Upper lobe of left lung (tissue), 6 donors: ENCODE measurements at regions not wholly inside any gene's neighbourhood (a gene's known extent, or its start where the extent isn't known, plus 50 kb on each side); places are given as distances from the start of the nearest gene placed in this dataset.

Experiments used
- ATAC-seq, 2 donors: fragments of 200-7000 bp; cut with Tn5 transposase; one replicate each; pipeline ENCODE4 v1.9.1; 2022; ENCODE audit warnings: mild to moderate bottlenecking in 2 of 2, moderate library complexity in 2 of 2; ENCODE audit not compliant: low FRiP score in 2 of 2
- DNase-seq, 2 donors: peaks; one replicate each; pipeline ENCODE4 v3.0.0-alpha.2; 2019 to 2020
- H3K27ac ChIP-seq, 4 donors: fragments of 200-600 bp; sonication (generic); one replicate each; pipeline ENCODE4 v1.5.1; 2016 to 2019
- H3K27me3 ChIP-seq, 4 donors: fragments of 200-600 bp; sonication (generic); one replicate each; pipeline ENCODE4 v1.5.1; 2017 to 2019
- H3K36me3 ChIP-seq, 4 donors: fragments of 200-600 bp; sonication (generic); one replicate each; pipeline ENCODE4 v1.5.1; 2016 to 2019
- H3K4me1 ChIP-seq, 4 donors: fragments of 200-600 bp; sonication (generic); one replicate each; pipeline ENCODE4 v1.5.1; 2018 to 2019
- H3K4me3 ChIP-seq, 4 donors: fragments of 200-600 bp; sonication (generic); one replicate each; pipeline ENCODE4 v1.5.1; 2017 to 2019; ENCODE audit warnings: mild to moderate bottlenecking in 2 of 4, moderate library complexity in 1 of 4
- H3K9me3 ChIP-seq, 4 donors: fragments of 200-600 bp; sonication (generic); one replicate each; pipeline ENCODE4 v1.5.1; 2018 to 2019
- CTCF ChIP-seq, 6 experiments: fragments of 450-650 bp in 4 of 6; fragments of 200-600 bp in 2 of 6; sonication (generic) in 2 of 6; IDR thresholded peaks; one replicate each; pipeline ENCODE4 v1.5.1; 2016 to 2019; ENCODE audit warnings: antibody characterized with exemption in 6 of 6
- EP300 ChIP-seq, 4 donors: sonication (generic); formaldehyde crosslinking; IDR thresholded peaks; one replicate each; pipeline ENCODE4 v1.5.1; 2017; ENCODE audit warnings: antibody characterized with exemption in 4 of 4, control low read depth in 2 of 4
- POLR2A ChIP-seq, 4 donors: fragments of 450-650 bp; IDR thresholded peaks; one replicate each; pipeline ENCODE4 v1.5.1; 2016 to 2017; ENCODE audit warnings: antibody characterized with exemption in 4 of 4, mild to moderate bottlenecking in 2 of 4
- POLR2AphosphoS5 ChIP-seq, 2 donors: sonication (generic); formaldehyde crosslinking; IDR thresholded peaks; one replicate each; pipeline ENCODE4 v1.5.1; 2017; ENCODE audit warnings: antibody characterized with exemption in 2 of 2
- WGBS, 2 donors: methylation state at CpG; one replicate each; pipeline ENCODE4 v1.1.5; 2017 to 2018; 5-methylcytosine and 5-hydroxymethylcytosine counted together
- donor health status: DM: no; HTN: no; CAD: no; lungs with moderate emphysema.
- donor health status: DM: no; HTN: yes; CAD: no; lungs with severe emphysema.

- Histone ChIP-seq H3K36me3 (no peaks in the 10 kb centered on the region), H3K9me3 (no peaks in the 10 kb centered on the region), H3K4me3 (no peak overlapping the region), H3K4me1 (no peaks in the 10 kb centered on the region), H3K27ac (no peak overlapping the region), H3K27me3 (no peaks in the 10 kb centered on the region)
- WGBS, 2 donors = 95 to 97% methylated on average over 4 of the region's 4 CpGs
- no peak for ATAC-seq
- DNase-seq = no peak
- TF ChIP-seq EP300 (IDR thresholded peaks at IDR 0.05) (no peak), POLR2AphosphoS5 (IDR thresholded peaks at IDR 0.05) (no peak), CTCF (IDR thresholded peaks at IDR 0.05) (no peak), POLR2A (IDR thresholded peaks at IDR 0.05) (no peak)
Measured at GRCh38 chr2:195312662-195313061, 344.4 kb upstream of the SLC39A10 start.

GRCh38 chr2:195308163-195308562, 348.9 kb upstream of the SLC39A10 start:
- no peaks in the 10 kb centered on the region for H3K4me1 ChIP-seq
- H3K36me3 ChIP-seq = no peaks in the 10 kb centered on the region
- 63 to 85% methylated on average over 1 of the region's 1 CpG for WGBS, 2 donors
- H3K27me3 ChIP-seq = no peaks in the 10 kb centered on the region
- no peak overlapping the region for H3K27ac ChIP-seq
- ATAC-seq (no peak), DNase-seq (no peak)
- TF ChIP-seq EP300 (IDR thresholded peaks at IDR 0.05) (no peak), POLR2A (IDR thresholded peaks at IDR 0.05) (no peak)
- no peak overlapping the region for H3K4me3 ChIP-seq
- no peaks in the 10 kb centered on the region for H3K9me3 ChIP-seq

GRCh38 chr2:195307751-195308150, 349.3 kb upstream of the SLC39A10 start:
- 73 to 76% methylated on average over 7 of the region's 7 CpGs for WGBS, 2 donors
- Histone ChIP-seq H3K27me3 (no peaks in the 10 kb centered on the region), H3K4me3 (no peak overlapping the region), H3K27ac (no peak overlapping the region), H3K4me1 (no peaks in the 10 kb centered on the region), H3K36me3 (no peaks in the 10 kb centered on the region), H3K9me3 (no peaks in the 10 kb centered on the region)
- TF ChIP-seq POLR2A (IDR thresholded peaks at IDR 0.05) (no peak), EP300 (IDR thresholded peaks at IDR 0.05) (no peak), POLR2AphosphoS5 (IDR thresholded peaks at IDR 0.05) (no peak), CTCF (IDR thresholded peaks at IDR 0.05) (no peak)
- ATAC-seq (no peak), DNase-seq (no peak)

GRCh38 chr2:195304310-195304709, 352.7 kb upstream of the SLC39A10 start:
- no peaks in the 10 kb centered on the region for H3K36me3 ChIP-seq
- 82 to 83% methylated on average over 5 of the region's 5 CpGs for WGBS, 2 donors
- no peak for TF ChIP-seq POLR2A (IDR thresholded peaks at IDR 0.05)
- TF ChIP-seq CTCF (IDR thresholded peaks at IDR 0.05) = no peak
- TF ChIP-seq POLR2AphosphoS5 (IDR thresholded peaks at IDR 0.05) = no peak
- no peak for TF ChIP-seq EP300 (IDR thresholded peaks at IDR 0.05)
- no peak overlapping the region for H3K27ac ChIP-seq
- H3K27me3 ChIP-seq = no peaks in the 10 kb centered on the region
- no peaks in the 10 kb centered on the region for H3K4me1 ChIP-seq
- no peak for DNase-seq
- H3K4me3 ChIP-seq = no peak overlapping the region
- no peaks in the 10 kb centered on the region for H3K9me3 ChIP-seq
- no peak for ATAC-seq

- H3K27ac ChIP-seq = no peak overlapping the region
- ATAC-seq = no peak
- TF ChIP-seq EP300 (IDR thresholded peaks at IDR 0.05) (no peak), POLR2A (IDR thresholded peaks at IDR 0.05) (no peak), POLR2AphosphoS5 (IDR thresholded peaks at IDR 0.05) (no peak), CTCF (IDR thresholded peaks at IDR 0.05) (no peak)
- no peaks in the 10 kb centered on the region for H3K27me3 ChIP-seq
- WGBS, 2 donors = 88 to 98% methylated on average over 2 of the region's 2 CpGs
- H3K4me3 ChIP-seq = no peak overlapping the region
- H3K4me1 ChIP-seq = no peaks in the 10 kb centered on the region
- H3K9me3 ChIP-seq = no peaks in the 10 kb centered on the region
- DNase-seq = no peak
- no peaks in the 10 kb centered on the region for H3K36me3 ChIP-seq
Measured at GRCh38 chr2:195300631-195301030, 356.4 kb upstream of the SLC39A10 start.
